OCI-LY3 (cell line): ENCODE measurements at regions not wholly inside any gene's neighbourhood (a gene's known extent, or its start where the extent isn't known, plus 50 kb on each side); places are given as distances from the start of the nearest gene placed in this dataset.

Experiments used
- H2AFZ ChIP-seq: fragments of 200-600, 300-600 bp; shearing (Covaris generic); 2 replicates; pipeline ENCODE4 v1.6.0; 2014; ENCODE audit warnings: antibody characterized with exemption, low read depth, low read length
- H3K27ac ChIP-seq: fragments of 200-600, 300-600 bp; sonication (generic); 2 replicates; pipeline ENCODE4 v1.5.1; 2014; ENCODE audit warnings: mild to moderate bottlenecking, low read length, moderate library complexity, mixed read lengths
- H3K27me3 ChIP-seq: fragments of 200-600, 300-600 bp; sonication (generic); 2 replicates; pipeline ENCODE4 v1.6.1; 2014; ENCODE audit warnings: low read depth, low read length, mixed read lengths
- H3K36me3 ChIP-seq: fragments of 200-600, 300-600 bp; sonication (generic); replicated peaks from 2 replicates; pipeline ENCODE3; 2014; ENCODE audit warnings: low read depth, low read length, mixed read lengths
- H3K4me1 ChIP-seq: fragments of 300-600, 200-600 bp; sonication (generic); 2 replicates; pipeline ENCODE4 v1.6.1; 2014; ENCODE audit warnings: low read length, mixed read lengths
- H3K4me2 ChIP-seq: fragments of 200-600, 300-600 bp; sonication (generic); 2 replicates; pipeline ENCODE4 v1.6.1; 2014; ENCODE audit warnings: low read length, mixed read lengths
- H3K4me3 ChIP-seq: fragments of 300-600, 200-600 bp; sonication (generic); 2 replicates; pipeline ENCODE4 v1.5.1; 2014; ENCODE audit warnings: antibody characterized with exemption, mild to moderate bottlenecking, low read length, moderate library complexity
- H3K79me2 ChIP-seq: fragments of 300-600, 200-600 bp; shearing (Covaris generic); 2 replicates; pipeline ENCODE4 v1.6.1; 2014; ENCODE audit warnings: mild to moderate bottlenecking, low read length, mixed read lengths
- H3K9ac ChIP-seq: fragments of 300-600, 200-600 bp; shearing (Covaris generic); 2 replicates; pipeline ENCODE4 v1.6.0; 2014; ENCODE audit warnings: mild to moderate bottlenecking, low read length, moderate library complexity
- H3K9me3 ChIP-seq: fragments of 200-600, 300-600 bp; shearing (Covaris generic); 2 replicates; pipeline ENCODE4 v1.6.1; 2014; ENCODE audit warnings: low read length, mixed read lengths; ENCODE audit not compliant: insufficient read depth
- H4K20me1 ChIP-seq: fragments of 200-600, 300-600 bp; sonication (generic); 2 replicates; pipeline ENCODE4 v1.6.1; 2016; ENCODE audit warnings: low read length, mixed read lengths; ENCODE audit not compliant: insufficient read depth
- EZH2phosphoT487 ChIP-seq: fragments of 200-600 bp; shearing (Covaris generic); IDR thresholded peaks from 2 replicates; pipeline ENCODE4 v1.6.1; 2018; ENCODE audit warnings: antibody characterized with exemption, mixed run types, low read depth
- TF ChIP-seq, protein P1 (sequence below): fragments of 200-600, 300-600 bp; sonication (generic); IDR thresholded peaks from 2 replicates; pipeline ENCODE4 v1.5.1; 2014; ENCODE audit warnings: antibody characterized with exemption, low read length, low read depth

GRCh38 chr7:114099337-114099736, 180.5 kb upstream of the PPP1R3A start:
- H3K9me3 ChIP-seq: no peaks in the 10 kb centered on the region
- H3K4me3 ChIP-seq: no peak overlapping the region
- H3K9ac ChIP-seq: no peak overlapping the region
- H3K79me2 ChIP-seq: no peaks in the 10 kb centered on the region
- no peak overlapping the region for H3K4me2 ChIP-seq
- H3K27ac ChIP-seq: no peak overlapping the region
- H3K36me3 ChIP-seq: no peaks in the 10 kb centered on the region
- H3K4me1 ChIP-seq: peaks cover 8% of the 10 kb centered on the region
- H3K27me3 ChIP-seq: no peaks in the 10 kb centered on the region
- TF ChIP-seq EZH2phosphoT487: no peak
- TF ChIP-seq, protein P1, sequence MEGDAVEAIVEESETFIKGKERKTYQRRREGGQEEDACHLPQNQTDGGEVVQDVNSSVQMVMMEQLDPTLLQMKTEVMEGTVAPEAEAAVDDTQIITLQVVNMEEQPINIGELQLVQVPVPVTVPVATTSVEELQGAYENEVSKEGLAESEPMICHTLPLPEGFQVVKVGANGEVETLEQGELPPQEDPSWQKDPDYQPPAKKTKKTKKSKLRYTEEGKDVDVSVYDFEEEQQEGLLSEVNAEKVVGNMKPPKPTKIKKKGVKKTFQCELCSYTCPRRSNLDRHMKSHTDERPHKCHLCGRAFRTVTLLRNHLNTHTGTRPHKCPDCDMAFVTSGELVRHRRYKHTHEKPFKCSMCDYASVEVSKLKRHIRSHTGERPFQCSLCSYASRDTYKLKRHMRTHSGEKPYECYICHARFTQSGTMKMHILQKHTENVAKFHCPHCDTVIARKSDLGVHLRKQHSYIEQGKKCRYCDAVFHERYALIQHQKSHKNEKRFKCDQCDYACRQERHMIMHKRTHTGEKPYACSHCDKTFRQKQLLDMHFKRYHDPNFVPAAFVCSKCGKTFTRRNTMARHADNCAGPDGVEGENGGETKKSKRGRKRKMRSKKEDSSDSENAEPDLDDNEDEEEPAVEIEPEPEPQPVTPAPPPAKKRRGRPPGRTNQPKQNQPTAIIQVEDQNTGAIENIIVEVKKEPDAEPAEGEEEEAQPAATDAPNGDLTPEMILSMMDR: no peak
- H2AFZ ChIP-seq: no peak overlapping the region
- H4K20me1 ChIP-seq: no peaks in the 10 kb centered on the region

DNA sequence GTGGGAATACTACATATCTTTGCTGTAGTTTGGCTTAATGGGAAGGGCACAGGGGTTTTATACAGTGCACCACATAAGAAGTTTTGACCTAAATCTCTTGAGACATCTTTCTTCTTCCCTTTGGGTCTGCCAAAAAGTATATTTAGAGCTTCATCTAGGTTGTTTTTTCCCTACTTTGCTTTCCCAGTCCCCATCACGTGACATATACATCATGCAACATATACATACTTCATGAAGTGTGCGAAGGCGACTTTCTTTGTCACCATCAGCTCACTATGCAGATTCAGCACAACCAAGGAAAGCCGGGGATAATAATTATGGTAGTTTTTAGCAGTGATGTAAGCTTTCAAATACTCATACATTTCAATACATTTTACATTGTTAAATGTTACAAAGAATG, 177.1 kb upstream of the PPP1R3A start:
- Histone ChIP-seq H3K4me3 (no peak overlapping the region), H3K36me3 (no peaks in the 10 kb centered on the region), H3K27ac (no peak overlapping the region), H3K4me2 (no peak overlapping the region), H3K9ac (no peak overlapping the region), H4K20me1 (no peaks in the 10 kb centered on the region), H3K27me3 (no peaks in the 10 kb centered on the region), H2AFZ (no peak overlapping the region), H3K4me1 (no peaks in the 10 kb centered on the region), H3K79me2 (no peaks in the 10 kb centered on the region), H3K9me3 (no peaks in the 10 kb centered on the region)
- TF ChIP-seq, protein P1: no peak
- no peak for TF ChIP-seq EZH2phosphoT487

DNA sequence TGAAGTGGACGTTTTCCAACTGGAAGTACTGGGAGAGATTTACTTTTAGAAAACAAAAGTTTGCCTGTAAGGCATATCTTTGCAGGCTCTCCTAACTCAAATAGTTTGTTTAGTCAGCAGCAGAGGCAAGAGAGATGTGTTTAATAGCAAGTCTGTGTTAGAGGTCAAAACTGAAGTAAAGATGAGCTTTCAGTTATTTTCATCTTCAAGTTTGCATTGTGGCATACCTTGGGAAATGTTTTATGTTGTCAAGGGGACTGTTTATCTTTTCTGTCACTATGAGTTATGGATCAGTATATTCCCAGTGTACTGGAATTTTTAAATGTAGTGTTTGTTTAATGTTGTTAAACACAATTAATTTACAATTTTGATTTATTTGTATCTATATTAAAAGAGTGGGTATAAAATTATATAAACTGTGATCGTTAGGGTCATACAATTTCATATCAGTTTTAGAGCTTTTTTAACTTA, 169.7 kb upstream of the PPP1R3A start:
- Histone ChIP-seq H3K36me3 (no peaks in the 10 kb centered on the region), H3K27me3 (no peaks in the 10 kb centered on the region), H3K9ac (no peak overlapping the region), H3K27ac (no peak overlapping the region), H3K4me3 (no peak overlapping the region), H3K9me3 (no peaks in the 10 kb centered on the region), H4K20me1 (no peaks in the 10 kb centered on the region), H3K79me2 (peaks cover 3% of the 10 kb centered on the region; the same call in 1 of the 2 replicates), H3K4me1 (peaks cover 15% of the 10 kb centered on the region), H2AFZ (no peak overlapping the region), H3K4me2 (no peak overlapping the region)
- no peak for TF ChIP-seq EZH2phosphoT487
- TF ChIP-seq, protein P1: no peak

DNA sequence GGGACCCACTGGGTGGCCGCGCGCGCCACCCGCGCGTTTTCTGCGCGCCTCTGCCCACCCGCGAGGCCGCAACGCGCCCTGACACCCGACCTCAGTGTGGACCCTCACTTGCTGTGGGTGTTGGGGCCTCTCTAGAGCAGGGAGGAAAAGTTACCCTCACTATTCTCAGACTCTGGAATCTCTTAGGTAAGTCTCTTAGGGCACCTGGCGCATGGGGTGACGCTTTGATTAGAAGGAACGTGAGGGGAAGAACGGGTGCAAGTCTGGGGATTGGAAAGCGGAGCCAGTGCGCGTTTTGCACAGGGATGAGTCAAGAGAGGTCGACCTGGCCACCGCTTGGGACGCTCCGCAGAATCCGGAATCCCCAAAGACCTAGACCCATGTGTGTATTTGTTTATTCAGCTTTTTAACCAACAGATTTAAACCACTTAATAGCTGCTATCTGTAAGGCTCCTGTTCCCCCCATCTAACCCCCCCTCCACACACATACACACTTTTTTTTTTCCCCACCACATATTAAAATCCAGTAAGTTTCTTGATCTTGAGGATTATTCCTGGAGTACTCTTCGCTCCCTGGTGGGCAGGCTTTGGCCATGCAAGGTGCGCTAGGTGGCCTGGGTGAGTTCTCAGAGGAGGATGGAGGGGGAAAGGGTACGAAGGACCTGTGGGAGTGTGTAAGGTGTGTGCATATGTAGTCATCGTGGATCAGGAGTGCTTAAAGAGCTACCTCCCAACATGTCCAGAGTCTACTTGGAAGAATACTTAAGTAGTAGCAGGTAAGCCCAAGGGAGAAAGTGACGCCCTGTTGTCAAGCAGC, 169.1 kb upstream of the PPP1R3A start:
- H3K36me3 ChIP-seq: no peaks in the 10 kb centered on the region
- H3K4me3 ChIP-seq: no peak overlapping the region
- TF ChIP-seq, protein P1: no peak
- no peak for TF ChIP-seq EZH2phosphoT487
- H3K9ac ChIP-seq: no peak overlapping the region
- H3K4me2 ChIP-seq: no peak overlapping the region
- peaks cover 3% of the 10 kb centered on the region; the same call in 1 of the 2 replicates for H3K79me2 ChIP-seq
- H3K9me3 ChIP-seq: no peaks in the 10 kb centered on the region
- no peak overlapping the region for H2AFZ ChIP-seq
- no peaks in the 10 kb centered on the region for H4K20me1 ChIP-seq
- H3K4me1 ChIP-seq: peaks cover 15% of the 10 kb centered on the region
- H3K27me3 ChIP-seq: no peaks in the 10 kb centered on the region
- H3K27ac ChIP-seq: no peak overlapping the region
